D721Med (cell line): ENCODE measurements at regions not wholly inside any gene's neighbourhood (a gene's known extent, or its start where the extent isn't known, plus 50 kb on each side); places are given as distances from the start of the nearest gene placed in this dataset.

Source experiments
- DNase-seq: peaks from one replicate; pipeline ENCODE4 v3.0.0; 2011; ENCODE audit warnings: low spot score; ENCODE audit not compliant: insufficient read length
- FAIRE-seq: peaks from 2 replicates; lab custom pipeline; 2011; peaks lifted over from hg19 to GRCh38; lab: Jason Lieb, UNC
- CTCF ChIP-seq: IDR thresholded peaks from 2 replicates; pipeline ENCODE4 v1.5.1; 2012; ENCODE audit warnings: mild to moderate bottlenecking, control low read depth; ENCODE audit not compliant: insufficient read depth; ENCODE audit errors: missing control alignments

DNA sequence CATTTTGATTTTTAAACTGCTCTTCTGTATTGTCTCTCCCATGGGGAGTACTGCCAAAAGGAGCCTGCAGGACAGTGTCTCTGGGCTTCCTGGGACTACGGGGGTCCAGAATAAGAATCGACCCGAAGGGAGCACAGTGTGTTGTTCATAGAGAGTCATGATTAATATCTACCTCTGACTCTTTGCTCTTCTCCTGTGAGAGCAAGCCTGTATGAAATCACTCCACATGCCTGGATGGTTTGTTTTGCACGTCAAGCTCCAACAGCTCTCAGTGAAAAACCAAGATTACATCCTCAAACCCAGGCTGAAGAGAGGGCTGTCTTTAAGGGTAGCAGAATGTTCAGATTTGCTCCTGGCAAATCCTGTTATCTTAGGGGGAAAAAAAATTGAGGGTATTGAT is 1860.0 kb upstream of the WWC1 start:
- TF ChIP-seq CTCF = no peak
- DNase-seq (no peak), FAIRE-seq (no peak)

GRCh38 chr5:166433679-166434078 is 1857.8 kb upstream of the WWC1 start:
- FAIRE-seq (no peak), DNase-seq (no peak)
- TF ChIP-seq CTCF = no peak

GRCh38 chr5:166436872-166437271 is 1854.6 kb upstream of the WWC1 start:
- no peak for TF ChIP-seq CTCF
- no peak for DNase-seq
- FAIRE-seq = no peak

GRCh38 chr5:166486348-166486747 is 1805.1 kb upstream of the WWC1 start:
- TF ChIP-seq CTCF = no peak
- DNase-seq (no peak), FAIRE-seq (no peak)

GRCh38 chr5:166488560-166488959 is 1802.9 kb upstream of the WWC1 start:
- no peak for FAIRE-seq
- no peak for TF ChIP-seq CTCF
- DNase-seq = no peak

DNA sequence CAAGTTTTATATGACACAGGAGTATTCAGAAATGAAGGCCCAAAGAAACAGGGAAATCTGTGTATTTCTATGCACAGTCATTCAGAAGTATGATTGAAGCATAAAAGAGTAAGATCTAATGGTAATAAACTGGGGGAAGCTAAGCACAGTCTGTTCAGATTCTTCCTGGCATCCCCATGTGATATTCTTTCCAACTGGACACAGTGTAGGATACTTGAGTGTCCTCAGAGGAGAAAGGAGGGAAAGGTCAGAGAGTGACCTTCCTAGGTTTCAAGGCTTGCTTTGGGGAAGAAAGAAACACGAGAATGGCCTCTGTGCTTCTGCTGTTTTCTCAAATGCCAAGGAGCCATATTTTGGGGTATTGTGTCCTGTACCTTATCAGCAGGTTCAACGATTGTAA is 1798.4 kb upstream of the WWC1 start:
- DNase-seq = no peak
- no peak for FAIRE-seq
- TF ChIP-seq CTCF = no peak

GRCh38 chr5:166493612-166494011 is 1797.8 kb upstream of the WWC1 start:
- no peak for FAIRE-seq

More at GRCh38 chr5:166493612-166494011, 1797.8 kb upstream of the WWC1 start:
- TF ChIP-seq CTCF = no peak
- no peak for DNase-seq
